ENCODE measurements at regions not wholly inside any gene's neighbourhood (a gene's known extent, or its start where the extent isn't known, plus 50 kb on each side); places are given as distances from the start of the nearest gene placed in this dataset.

DNA sequence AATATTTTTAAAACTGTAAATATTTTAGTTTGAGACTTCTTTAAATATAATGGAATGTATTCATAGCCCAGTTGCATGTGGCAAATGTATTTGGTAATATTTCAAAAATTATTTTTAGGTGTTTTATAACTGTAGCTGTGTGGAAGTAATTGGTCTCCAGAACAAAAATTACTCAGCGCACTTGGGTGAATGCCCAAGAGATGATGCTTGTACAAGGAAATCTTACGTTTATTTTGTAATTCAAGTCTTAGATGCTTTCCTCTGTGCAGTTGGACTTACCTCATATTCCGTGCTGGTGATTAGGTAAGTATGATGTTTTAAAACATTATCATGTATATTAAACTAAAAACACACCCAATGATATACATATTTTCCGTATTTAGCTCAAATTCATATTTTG, 76.7 kb upstream of the SLCO1B1 start:
- intact Hi-C loops (cut with micrococcal nuclease; ENCODE audit: unreplicated experiment): no loop called here
- Mint-ChIP-seq H3K4me3 (ENCODE audit: unreplicated experiment) (no peak overlapping the region), H3K27ac (ENCODE audit: unreplicated experiment) (no peak overlapping the region), H3K9me3 (ENCODE audit: unreplicated experiment) (no peaks in the 10 kb centered on the region), H3K27me3 (ENCODE audit: insufficient read depth, unreplicated experiment) (peaks cover 3% of the 10 kb centered on the region), H3K36me3 (ENCODE audit: insufficient read depth, unreplicated experiment) (no peaks in the 10 kb centered on the region), H3K4me1 (ENCODE audit: low read depth, unreplicated experiment) (no peaks in the 10 kb centered on the region)
- Histone ChIP-seq H3K4me3 (ENCODE audit: low read depth, low read length) (no peak overlapping the region), H3K36me3 (ENCODE audit: control insufficient read depth, insufficient read depth, low read length) (no peaks in the 10 kb centered on the region), H3K27me3 (replicated peaks; ENCODE audit: control insufficient read depth, insufficient read depth, low read length) (no peaks in the 10 kb centered on the region), H3K4me1 (no peaks in the 10 kb centered on the region), H3K9me3 (no peaks in the 10 kb centered on the region)
- ChIA-PET POLR2A (no interaction called here), CTCF (no interaction called here)
- no peak for DNase-seq
- no TSS peak for BruUV-seq (replicated peaks)
- TF ChIP-seq, protein P1, sequence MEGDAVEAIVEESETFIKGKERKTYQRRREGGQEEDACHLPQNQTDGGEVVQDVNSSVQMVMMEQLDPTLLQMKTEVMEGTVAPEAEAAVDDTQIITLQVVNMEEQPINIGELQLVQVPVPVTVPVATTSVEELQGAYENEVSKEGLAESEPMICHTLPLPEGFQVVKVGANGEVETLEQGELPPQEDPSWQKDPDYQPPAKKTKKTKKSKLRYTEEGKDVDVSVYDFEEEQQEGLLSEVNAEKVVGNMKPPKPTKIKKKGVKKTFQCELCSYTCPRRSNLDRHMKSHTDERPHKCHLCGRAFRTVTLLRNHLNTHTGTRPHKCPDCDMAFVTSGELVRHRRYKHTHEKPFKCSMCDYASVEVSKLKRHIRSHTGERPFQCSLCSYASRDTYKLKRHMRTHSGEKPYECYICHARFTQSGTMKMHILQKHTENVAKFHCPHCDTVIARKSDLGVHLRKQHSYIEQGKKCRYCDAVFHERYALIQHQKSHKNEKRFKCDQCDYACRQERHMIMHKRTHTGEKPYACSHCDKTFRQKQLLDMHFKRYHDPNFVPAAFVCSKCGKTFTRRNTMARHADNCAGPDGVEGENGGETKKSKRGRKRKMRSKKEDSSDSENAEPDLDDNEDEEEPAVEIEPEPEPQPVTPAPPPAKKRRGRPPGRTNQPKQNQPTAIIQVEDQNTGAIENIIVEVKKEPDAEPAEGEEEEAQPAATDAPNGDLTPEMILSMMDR (IDR thresholded peaks at IDR 0.05; ENCODE audit: insufficient read depth in 1 of 2, low read depth in 1 of 2, low read length in 1 of 2, severe bottlenecking in 1 of 2, unreplicated experiment in 1 of 2): no peak

GRCh38 chr12:21065845-21066244, 65.1 kb upstream of the SLCO1B1 start:
- Histone ChIP-seq H3K27me3 (replicated peaks; ENCODE audit: control insufficient read depth, insufficient read depth, low read length) (no peaks in the 10 kb centered on the region), H3K9me3 (peaks cover 9% of the 10 kb centered on the region; the same call in 1 of the 2 replicates), H3K36me3 (ENCODE audit: control insufficient read depth, insufficient read depth, low read length) (no peaks in the 10 kb centered on the region), H3K4me1 (no peaks in the 10 kb centered on the region), H3K4me3 (ENCODE audit: low read depth, low read length) (no peak overlapping the region)
- ChIA-PET CTCF (no interaction called here), POLR2A (no interaction called here)
- TF ChIP-seq, protein P1 (IDR thresholded peaks at IDR 0.05; ENCODE audit: insufficient read depth in 1 of 2, low read depth in 1 of 2, low read length in 1 of 2, severe bottlenecking in 1 of 2, unreplicated experiment in 1 of 2): peak; percentile 41 to 64
- DNase-seq: peak in 1 of 2 experiments; percentile 33
- Mint-ChIP-seq H3K9me3 (ENCODE audit: unreplicated experiment) (no peaks in the 10 kb centered on the region), H3K4me3 (ENCODE audit: unreplicated experiment) (no peak overlapping the region), H3K36me3 (ENCODE audit: insufficient read depth, unreplicated experiment) (no peaks in the 10 kb centered on the region), H3K27me3 (ENCODE audit: insufficient read depth, unreplicated experiment) (peaks cover 10% of the 10 kb centered on the region), H3K4me1 (ENCODE audit: low read depth, unreplicated experiment) (no peaks in the 10 kb centered on the region), H3K27ac (ENCODE audit: unreplicated experiment) (no peak overlapping the region)
- intact Hi-C loops (cut with micrococcal nuclease; ENCODE audit: unreplicated experiment): loop anchor here (1.0 kb wide), 4 partner anchors 104 to 420 kb away; no protein-coding TSS in a partner anchor
- BruUV-seq (replicated peaks): no TSS peak

- DNase-seq: no peak
- no peaks in the 10 kb centered on the region for H3K36me3 Mint-ChIP-seq (ENCODE audit: insufficient read depth, unreplicated experiment)
- CTCF ChIA-PET: no interaction called here
These were observed 57.9 kb upstream of the SLCO1B1 start for GRCh38 chr12:21073129-21073528.

More at GRCh38 chr12:21073129-21073528, 57.9 kb upstream of the SLCO1B1 start:
- Histone ChIP-seq H3K27me3 (replicated peaks; ENCODE audit: control insufficient read depth, insufficient read depth, low read length) (no peaks in the 10 kb centered on the region), H3K36me3 (ENCODE audit: control insufficient read depth, insufficient read depth, low read length) (no peaks in the 10 kb centered on the region), H3K4me1 (no peaks in the 10 kb centered on the region), H3K9me3 (no peaks in the 10 kb centered on the region; the same call in 1 of the 2 replicates), H3K4me3 (ENCODE audit: low read depth, low read length) (no peak overlapping the region)
- Mint-ChIP-seq H3K4me3 (ENCODE audit: unreplicated experiment) (no peak overlapping the region), H3K27me3 (ENCODE audit: insufficient read depth, unreplicated experiment) (no peaks in the 10 kb centered on the region), H3K4me1 (ENCODE audit: low read depth, unreplicated experiment) (no peaks in the 10 kb centered on the region), H3K27ac (ENCODE audit: unreplicated experiment) (no peak overlapping the region), H3K9me3 (ENCODE audit: unreplicated experiment) (no peaks in the 10 kb centered on the region)
- TF ChIP-seq, protein P1 (IDR thresholded peaks at IDR 0.05; ENCODE audit: insufficient read depth in 1 of 2, low read depth in 1 of 2, low read length in 1 of 2, severe bottlenecking in 1 of 2, unreplicated experiment in 1 of 2): no peak
- no TSS peak for BruUV-seq (replicated peaks)
- intact Hi-C loops (cut with micrococcal nuclease; ENCODE audit: unreplicated experiment): no loop called here
- POLR2A ChIA-PET: no interaction called here
